ENCODE measurements at regions not wholly inside any gene's neighbourhood (a gene's known extent, or its start where the extent isn't known, plus 50 kb on each side); places are given as distances from the start of the nearest gene placed in this dataset.

DNA sequence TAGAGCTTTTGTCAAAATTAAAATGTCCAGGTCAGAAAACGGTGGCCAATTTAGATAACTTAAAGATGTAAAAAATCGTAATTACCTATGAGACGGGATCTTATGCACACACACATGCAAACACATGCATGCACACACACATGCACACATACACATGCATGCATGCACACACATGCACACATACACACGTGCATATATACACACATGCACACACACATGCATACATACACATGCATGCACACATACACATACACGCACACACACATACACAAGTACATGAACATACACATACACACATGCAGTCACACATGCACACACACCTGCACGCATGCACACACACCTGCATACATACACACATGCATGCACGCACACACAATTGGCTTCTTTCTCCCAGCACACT is 362.0 kb downstream of the IRX1 start:
- DNase-seq (ENCODE audit: low read depth in 2 of 2) = no peak

DNA sequence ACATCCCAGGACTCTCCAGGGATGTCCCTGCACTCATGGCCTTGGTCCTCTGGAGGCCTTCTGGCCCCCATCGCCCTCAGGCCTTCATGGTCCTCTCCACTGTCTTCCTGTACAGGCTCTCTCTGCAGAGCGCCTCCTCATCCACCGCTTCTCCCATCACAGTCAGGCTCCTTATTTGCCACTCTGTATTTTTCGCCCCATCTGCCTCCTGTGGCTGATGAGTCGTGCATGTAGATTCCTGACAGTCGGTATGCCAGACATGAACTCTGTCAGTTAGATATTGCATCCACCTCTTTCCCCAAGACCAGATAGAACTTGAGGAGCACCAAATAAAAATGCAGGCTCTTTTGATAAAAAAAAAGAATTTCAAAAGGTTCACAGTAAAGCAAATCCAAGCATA is 362.8 kb downstream of the IRX1 start:
- no peak for DNase-seq (ENCODE audit: low read depth in 2 of 2)

DNA sequence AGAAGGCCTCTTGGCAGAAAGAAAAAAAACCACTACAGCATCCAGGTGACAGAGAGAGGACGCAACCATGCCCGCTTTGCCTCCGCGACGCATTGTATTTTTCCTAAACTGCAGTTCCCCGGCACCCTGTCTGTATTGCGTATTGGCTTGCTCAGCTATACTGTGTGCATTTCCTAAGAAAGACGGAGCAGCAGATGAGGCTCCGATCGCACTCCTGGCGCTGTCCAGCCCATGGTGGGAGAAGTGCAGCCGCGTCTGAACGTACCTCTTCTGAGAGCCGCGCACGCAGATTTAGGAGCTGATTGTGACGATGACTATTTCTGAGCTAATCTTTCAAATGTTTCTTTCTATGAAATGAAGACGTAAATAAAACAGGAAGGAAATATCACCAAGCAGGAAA is 366.5 kb downstream of the IRX1 start:
- no peak for DNase-seq (ENCODE audit: low read depth in 2 of 2)

DNA sequence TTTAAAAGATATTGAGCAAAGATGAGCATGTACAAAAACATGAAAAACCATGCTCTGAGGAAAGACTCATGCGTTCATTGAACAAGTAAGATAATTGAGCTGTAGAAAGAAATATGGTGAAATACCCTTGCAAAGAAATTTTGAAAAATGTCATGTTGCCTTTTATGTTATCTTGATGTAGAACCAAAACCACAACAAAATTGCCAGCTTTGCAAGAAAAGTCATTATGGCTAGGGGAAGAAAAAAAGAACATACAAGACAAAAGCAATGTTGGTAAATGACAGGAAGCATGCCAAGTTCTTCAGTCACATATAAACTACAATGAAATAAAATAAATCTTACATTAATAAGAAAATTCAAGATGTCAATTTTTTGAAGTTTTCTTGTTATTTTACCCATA is 368.0 kb downstream of the IRX1 start:
- no peak for DNase-seq (ENCODE audit: low read depth in 2 of 2)

DNA sequence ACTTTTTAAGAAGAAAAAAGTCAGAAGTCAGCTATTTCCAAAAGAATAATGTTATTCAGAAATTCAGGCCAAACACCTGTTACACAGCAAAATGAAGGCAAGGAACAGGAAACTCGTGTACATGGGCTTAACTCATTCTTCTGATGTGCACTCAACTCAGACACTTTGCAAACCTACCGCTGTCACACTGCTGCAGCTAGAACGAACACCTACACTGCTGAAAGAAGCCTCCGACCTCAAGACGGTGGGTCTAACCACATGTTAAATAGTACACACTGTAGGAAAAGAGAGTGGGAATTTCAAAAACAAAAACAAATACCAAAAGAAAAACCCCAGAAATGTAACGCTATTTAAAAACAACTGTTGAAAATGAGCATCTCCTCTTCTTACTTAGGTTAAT is 384.5 kb downstream of the IRX1 start:
- no peak for DNase-seq (ENCODE audit: low read depth in 2 of 2)

DNA sequence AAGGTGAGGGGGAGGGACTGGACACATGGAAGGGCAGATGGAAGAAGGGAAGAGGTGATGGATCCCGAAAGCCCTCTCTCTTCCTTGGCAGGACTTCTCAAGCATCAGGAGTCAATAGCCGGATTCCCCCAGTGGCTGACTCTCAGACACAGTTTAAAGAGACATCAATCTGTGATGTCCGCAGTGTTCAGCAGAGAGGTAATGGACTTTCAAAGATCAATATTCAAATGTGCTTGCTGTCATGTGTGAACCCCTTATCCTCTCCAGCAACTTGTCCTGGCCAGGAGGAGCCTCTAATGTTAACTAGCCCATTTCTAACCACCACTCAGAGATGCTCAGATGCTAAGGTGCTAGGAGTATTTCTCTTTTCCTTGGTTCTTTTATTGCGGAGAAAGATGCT is 392.2 kb downstream of the IRX1 start:
- no peak for DNase-seq (ENCODE audit: low read depth in 2 of 2)

DNA sequence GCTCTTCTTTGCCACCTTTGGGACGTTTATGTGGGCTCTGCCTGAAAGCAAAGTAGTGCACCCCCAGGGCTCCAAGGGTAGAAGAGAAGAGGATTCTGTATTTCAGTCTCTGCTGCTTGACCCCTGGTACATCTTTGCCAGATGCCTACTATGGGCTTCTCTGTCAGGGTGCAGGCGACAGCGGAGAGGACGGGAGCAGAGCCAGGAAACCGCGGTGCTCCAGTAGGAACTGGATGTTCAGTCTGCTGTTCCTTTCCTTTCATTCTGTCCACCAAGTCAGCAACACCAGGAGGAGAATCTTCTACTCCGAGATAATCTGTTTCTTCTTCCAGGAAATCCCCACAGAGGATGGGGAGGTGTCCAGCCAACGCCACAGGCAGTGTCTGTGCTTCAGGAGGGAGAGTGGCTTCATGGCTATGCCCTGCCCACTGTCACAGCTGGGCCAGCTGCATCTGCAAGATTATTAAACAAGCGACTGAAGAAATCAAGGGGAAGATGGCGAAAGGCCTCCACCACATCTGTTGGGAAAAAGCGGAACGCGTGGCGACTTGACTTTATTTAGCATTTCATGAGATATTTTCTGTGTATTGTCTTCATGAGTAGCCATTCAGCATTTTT is 398.3 kb downstream of the IRX1 start:
- DNase-seq (ENCODE audit: low read depth in 2 of 2) = no peak

DNA sequence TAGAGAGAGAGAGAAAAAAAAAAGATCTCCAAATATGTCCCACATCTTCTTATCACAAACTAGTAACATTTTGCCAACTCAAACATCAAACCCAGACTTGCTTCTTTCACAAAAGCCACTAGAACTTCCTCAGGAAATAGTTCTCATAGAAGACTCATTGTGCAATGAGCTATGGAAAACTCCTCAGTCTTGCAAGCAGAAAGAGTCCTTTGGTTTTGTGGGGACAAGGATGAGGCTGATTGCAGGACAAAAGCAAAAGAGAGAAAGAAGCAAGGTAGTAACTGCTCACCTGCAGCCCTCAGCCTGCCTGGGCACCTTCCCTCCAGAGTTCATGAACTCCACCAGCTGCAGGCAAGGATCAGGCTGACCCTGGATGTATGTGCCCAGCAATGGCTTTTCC is 399.0 kb downstream of the IRX1 start:
- DNase-seq (ENCODE audit: low read depth in 2 of 2) = no peak

DNA sequence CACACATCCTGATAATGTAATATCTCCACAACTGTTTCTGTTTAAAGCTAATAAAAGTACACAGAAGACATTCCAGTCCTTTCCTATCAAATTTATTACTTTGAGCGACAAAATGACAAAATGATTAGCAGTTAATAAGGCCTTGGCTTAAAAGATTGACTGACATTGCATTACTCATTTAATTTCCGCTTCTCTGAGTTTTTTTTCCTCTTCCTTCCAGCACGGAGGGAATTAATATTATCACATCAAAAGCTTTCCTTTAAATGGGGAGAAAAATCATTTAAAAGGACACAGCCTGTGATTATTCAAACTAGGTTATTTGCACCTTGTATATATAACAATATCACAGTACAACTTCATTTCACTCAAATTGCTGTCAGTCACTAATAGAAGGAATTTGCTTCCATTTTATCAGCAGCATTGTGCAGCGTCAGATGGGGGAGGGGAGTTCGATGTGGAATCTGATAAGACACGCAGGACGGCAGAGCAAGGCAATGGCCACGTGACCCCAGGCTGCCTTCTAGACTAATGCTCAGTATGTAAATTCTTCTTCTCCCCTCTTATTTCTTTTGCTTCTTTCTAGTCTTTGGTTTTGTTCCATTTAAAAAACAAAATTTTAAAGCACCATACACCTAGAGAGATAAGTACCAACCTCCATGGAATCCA is 400.5 kb downstream of the IRX1 start:
- DNase-seq (ENCODE audit: low read depth in 2 of 2) = no peak

DNA sequence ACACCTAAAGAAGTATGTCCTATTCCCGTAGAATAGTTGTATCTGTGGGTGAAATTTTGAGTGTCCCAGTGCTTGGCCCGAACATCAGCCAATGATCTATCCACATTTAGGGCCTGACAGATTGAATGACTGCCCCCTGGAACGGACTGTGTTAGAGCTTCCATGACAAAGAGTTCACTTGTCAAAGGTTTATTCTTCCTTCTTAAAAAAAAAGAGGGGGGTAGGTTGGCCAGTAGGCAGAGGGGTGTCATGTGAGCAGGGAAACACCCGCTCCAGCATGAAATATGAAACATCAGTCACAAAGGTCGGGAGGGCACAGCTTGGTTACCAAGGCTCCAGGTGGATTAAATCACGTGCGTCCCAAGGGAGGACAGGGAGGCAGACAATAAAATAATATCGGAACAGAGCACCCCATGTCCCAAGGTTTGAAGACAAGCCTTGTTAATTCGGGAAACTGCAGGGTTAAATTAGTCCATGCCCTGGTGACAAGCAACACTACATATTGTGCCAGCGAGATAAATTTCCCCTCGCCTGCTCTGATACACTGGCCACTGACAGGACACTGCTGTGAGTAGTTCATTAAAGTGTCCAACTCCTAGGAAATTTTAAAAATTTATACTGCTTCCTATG is 401.2 kb downstream of the IRX1 start:
- DNase-seq (ENCODE audit: low read depth in 2 of 2) = no peak

DNA sequence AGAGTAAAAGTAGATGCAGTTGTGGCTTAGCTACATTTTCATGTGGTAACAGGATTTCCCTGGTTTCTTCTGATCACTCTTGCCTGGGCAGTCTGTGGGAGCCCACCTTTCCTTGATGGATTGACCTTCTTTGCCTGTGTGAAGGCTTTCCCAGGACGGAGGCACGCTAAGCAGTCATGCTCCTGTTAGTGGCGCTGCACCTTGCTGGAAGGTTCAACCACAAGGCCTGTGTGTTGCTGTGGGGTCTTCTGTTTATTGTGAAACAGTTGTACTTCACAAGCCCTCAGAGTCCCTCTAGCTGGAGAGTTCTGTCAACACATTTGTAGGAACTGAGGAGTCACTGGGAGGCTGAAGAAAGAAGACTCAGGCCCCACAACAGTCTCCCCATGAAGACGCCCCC is 402.0 kb downstream of the IRX1 start:
- no peak for DNase-seq (ENCODE audit: low read depth in 2 of 2)

DNA sequence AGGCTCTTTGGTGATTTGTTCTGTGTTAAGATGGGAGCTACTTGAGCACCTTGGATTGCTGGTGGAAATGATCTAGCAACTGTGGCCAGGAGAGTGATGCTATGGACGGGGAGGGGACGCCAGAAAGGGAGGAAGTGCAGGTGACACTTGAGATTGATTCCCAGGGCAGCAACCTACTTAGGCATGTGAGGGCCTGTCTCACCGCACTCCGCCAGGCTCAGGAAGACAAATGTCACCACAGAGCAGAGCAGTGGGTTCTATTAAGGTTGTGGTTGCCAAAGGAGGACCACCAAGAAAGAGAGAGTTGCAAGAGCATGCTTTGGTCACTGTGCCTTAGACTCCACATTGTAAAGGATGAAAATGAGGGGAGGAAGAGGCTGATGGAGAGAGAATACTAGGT is 404.3 kb downstream of the IRX1 start:
- DNase-seq (ENCODE audit: low read depth in 2 of 2) = no peak

DNA sequence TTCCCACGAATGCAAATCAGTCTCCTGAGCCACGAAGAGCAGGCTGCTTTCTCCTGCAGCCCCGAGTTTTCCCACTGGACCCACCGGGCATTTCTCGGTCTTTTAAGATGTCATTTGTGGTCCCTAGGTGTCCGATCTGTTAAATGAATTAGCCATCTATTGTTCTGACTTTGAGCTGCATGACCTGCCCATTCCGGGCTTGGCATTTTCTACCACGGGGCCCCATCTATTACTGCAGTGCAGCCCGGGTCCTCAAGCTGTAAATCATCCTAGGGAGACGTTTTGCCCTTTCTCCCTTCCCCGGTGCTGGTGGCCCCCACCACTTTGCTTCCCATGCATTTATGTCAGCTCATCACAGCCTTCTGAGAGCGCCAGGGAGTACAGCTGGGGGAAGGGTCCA is 405.4 kb downstream of the IRX1 start:
- DNase-seq (ENCODE audit: low read depth in 2 of 2) = no peak

DNA sequence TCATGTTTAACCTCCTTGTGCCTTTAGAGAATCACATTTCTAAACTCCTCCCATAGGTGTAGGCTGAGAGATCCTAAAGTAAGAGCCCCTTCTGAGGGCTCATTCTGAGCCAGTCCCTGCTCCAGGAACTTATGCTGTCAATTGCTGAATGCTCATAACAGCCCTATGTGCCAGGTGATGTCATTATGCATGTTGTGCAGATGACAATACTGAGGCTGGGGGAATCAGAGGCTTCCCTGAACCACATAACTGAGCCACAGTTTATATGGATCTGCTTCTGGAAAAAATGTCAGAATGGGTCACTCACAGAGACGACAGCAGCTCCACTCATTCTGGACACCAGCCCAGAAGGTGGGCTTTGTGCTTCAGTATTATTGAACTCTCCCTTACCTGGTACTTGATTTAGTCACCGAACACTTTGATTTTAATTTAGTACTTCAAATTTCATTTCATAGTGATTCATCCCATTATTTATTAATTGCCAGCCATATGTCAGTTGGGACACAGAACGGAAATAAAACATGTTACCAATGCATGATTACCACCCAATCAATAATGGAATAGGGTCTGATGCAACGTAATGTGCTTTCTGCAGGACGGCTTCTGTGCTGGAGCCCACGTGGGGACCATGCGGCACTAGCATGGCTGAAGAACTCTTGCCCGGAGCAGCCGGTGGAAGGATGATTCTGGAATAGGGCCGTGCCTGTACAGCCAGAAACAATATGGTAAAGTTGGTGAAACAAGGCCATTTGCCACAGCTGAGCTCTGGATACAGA is 406.3 kb downstream of the IRX1 start:
- DNase-seq (ENCODE audit: low read depth in 2 of 2) = no peak

DNA sequence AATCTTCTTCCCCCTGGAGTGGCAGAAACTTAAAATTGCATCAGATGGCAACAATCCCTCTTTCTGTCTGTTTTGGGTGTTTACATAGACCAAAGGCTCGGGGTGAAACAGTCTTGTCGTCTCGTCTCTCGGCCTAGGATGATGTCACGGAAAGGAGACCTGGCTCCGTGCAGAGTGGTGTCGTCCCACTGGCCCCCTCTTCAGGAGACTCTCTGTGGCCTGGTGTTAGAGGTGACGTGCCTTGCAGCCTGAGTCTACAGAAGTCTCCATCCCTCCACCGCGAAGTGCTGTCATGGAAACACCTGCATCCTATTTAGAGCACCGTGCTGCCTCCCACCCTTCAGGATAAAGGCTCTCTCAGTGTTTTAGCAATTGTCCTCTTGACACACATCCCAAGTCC is 409.7 kb downstream of the IRX1 start:
- no peak for DNase-seq (ENCODE audit: low read depth in 2 of 2)

DNA sequence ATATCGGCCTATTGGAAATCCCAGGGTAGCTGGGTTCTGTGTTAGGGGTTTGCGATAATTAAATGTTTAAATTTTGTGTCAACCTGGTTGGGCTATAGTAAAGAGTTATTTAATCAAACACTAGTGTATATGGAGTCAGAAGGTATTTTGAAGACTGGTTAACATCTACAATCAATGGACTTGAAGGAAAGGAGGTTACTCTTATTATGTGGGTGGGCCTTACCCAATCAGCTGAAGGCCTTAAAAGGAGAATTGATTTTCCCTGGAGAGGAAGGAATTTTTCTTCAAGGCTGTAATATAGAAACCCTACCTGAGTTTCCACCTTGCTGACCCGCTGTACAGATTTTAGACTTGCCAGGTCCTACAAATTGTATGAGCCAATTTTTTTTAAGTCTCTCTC is 411.4 kb downstream of the IRX1 start:
- DNase-seq (ENCODE audit: low read depth in 2 of 2) = no peak

DNA sequence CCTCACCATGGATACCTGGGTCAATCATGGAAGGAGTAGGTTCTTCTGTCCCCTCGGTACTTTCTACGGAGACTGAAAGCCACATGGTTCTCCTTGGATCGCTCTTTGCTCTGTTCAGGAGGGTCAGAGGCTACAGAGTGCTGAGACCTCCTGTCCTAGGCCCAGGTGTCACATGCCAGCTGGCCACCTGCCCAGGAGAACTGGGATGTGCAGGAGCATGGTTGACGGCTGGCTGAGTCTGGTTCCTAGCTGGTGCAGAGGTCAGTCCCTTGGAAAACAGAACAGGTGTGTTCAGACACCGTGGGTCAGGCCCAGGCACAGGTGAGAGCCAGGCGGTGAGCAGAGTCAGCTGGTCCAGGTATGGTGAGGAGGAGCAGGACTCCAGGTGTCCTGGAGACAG is 416.3 kb downstream of the IRX1 start:
- no peak for DNase-seq (ENCODE audit: low read depth in 2 of 2)

DNA sequence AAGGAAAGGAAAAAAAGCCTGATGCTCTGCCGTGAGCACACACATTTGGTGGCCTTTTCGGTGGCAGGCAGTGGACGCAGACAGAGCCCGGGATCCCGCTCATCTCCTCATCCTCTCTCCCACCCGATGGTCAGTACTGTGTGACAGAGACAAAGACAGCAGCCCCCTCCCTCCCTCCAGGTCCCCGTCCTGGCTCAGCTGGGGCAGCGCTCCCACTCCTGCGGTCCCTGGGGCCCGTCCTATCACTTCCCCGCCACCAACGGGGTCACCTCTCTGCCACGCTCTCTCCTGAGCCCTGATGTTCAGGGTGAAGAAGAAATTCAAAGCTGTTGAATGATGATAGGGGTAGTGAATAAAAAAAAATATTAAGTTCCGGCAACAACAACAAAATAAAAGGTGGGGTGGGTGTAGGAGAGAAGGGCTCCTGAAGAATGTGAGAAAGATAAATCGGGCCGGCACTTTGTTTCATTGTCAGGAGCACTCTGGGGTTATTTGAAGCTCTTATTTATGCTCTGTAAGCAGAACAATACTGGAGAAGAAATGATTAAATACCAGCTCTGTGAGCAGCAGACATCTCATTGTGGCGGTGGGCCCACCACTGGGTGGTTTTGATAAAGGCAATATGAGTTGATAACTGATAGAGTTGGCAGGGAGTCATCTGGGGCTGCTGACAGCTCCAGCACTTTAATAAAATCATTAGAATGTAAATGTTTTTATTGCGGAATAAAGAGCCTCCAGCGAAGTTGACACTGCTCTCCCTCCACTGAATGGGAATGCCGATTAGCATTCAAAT is 417.7 kb downstream of the IRX1 start:
- no peak for DNase-seq (ENCODE audit: low read depth in 2 of 2)

DNA sequence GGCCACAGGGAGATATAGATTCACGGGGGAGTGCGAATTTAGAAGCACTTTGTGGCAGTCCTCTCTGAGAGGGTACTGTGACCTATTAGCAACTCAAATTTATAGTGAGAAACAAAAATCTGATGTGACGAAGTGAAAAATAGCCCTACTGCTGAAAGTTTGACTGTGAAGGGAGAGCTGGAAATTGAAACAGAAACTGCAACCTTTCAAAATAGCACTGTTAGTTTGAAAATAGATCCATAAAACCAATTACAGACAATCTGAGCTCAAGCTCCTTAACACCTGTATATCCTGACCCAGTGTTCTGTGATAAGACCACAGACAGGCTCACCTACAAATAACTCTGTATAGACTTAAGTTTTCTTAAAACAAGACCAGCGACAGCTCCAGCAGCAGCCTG is 420.1 kb downstream of the IRX1 start:
- DNase-seq (ENCODE audit: low read depth in 2 of 2) = no peak

DNA sequence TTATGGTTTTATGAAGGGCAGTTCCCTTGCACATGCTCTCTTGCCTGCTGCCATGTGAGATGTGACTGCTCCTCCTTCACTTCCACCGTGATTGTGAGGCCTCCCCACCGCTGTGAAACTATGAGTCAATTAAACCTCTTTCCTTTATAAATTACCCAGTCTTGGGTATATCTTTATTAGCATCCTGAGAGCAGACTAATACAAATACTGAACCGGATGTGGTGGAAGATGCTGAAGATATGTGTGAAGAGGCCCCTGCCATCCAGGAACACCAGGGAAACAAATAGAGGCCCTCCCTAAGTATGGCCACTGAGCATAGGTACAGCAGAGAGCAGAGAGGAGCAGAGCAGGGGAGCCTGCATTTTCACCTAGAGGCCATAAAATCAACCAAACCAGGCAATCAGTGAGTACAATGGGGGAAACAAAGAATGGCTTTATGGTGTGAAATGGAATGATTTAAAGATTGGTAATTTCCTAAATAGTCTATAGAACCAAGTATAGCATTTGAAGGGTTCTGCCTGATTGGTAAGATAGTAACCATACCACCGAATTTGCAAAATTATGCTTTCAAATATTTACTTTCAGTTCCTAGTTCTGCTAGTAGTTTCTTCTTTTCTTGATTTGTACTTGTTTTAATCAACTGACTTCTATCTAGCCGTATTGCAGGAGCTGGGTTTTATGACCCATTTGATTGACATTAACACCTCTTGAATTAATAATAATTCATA is 421.6 kb downstream of the IRX1 start:
- no peak for DNase-seq (ENCODE audit: low read depth in 2 of 2)

DNA sequence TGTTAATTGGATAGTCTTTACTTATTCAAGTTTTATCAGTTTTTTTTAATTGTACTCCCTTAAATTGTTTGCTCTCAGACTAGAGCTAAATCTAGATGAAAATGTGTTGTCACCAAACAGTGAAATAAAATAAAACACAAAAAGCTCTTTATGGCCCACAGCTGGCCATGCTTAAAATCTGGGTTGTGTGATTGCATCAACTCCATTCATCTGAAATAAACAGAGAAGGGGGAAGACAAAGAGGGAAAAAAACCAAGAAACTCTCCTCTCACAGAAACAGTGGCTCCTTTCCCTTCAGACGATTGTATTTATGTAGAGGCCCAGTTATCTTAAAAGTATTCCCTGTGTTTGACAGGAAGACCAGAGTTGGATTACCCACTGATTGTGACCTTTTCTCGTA is 422.4 kb downstream of the IRX1 start:
- no peak for DNase-seq (ENCODE audit: low read depth in 2 of 2)

Measured in stimulated activated CD4-positive, alpha-beta T cell treated with anti-CD3 and anti-CD28 coated beads, Interleukin-15, amount 100 ng/mL, for 48 hours (primary cell).